GM12891 (cell line): ENCODE measurements at regions not wholly inside any gene's neighbourhood (a gene's known extent, or its start where the extent isn't known, plus 50 kb on each side); places are given as distances from the start of the nearest gene placed in this dataset.
"Not testable (repeated sequence)": the region's sequence is repeated elsewhere in the genome, so short reads cannot be mapped to it uniquely, and the experiment has no call there.

Experiments
- DNase-seq: peaks from one replicate; pipeline ENCODE4 v3.0.0; 2011; ENCODE audit warnings: low spot score; ENCODE audit not compliant: insufficient read length
- FAIRE-seq: peaks from 2 replicates; lab custom pipeline; 2011; peaks lifted over from hg19 to GRCh38; lab: Jason Lieb, UNC

DNA sequence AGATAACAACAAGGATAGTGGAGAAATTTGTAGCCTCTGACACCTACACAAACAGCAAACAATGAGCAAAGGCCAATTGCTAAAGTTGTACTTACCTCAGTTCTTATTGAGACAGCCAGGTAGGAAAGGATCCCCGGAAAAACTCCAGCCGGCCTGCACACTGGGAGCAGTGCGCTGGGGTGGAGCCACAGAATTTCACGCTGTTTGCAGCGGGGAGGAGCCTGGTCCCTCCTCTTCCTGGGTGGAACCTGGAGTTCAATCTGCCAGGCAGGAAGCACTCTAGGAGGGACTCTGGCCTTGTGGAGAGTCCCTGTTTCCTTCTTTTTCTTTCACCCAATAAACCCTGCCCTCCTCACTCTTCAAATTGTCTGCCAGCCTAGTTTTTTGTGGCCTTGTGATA lies 382.6 kb upstream of the TGIF2LX start:
- not testable (repeated sequence) for DNase-seq, FAIRE-seq

- not testable (repeated sequence) for DNase-seq
- peak; percentile 74 for FAIRE-seq
Measured at GRCh38 chrX:89557146-89557545, 364.6 kb upstream of the TGIF2LX start.

- FAIRE-seq, DNase-seq: not testable (repeated sequence)
Measured at GRCh38 chrX:89562079-89562478, 359.6 kb upstream of the TGIF2LX start.

GRCh38 chrX:89563107-89563506 lies 358.6 kb upstream of the TGIF2LX start:
- not testable (repeated sequence) for DNase-seq, FAIRE-seq

GRCh38 chrX:89567787-89568186 lies 353.9 kb upstream of the TGIF2LX start:
- not testable (repeated sequence) for FAIRE-seq, DNase-seq

- peak; percentile 38 for FAIRE-seq
- not testable (repeated sequence) for DNase-seq
Measured at GRCh38 chrX:89581868-89582267, 339.8 kb upstream of the TGIF2LX start.

GRCh38 chrX:89631858-89632257 lies 289.9 kb upstream of the TGIF2LX start:
- FAIRE-seq, DNase-seq: not testable (repeated sequence)

GRCh38 chrX:89635887-89636286 lies 285.8 kb upstream of the TGIF2LX start:
- DNase-seq, FAIRE-seq: not testable (repeated sequence)

DNA sequence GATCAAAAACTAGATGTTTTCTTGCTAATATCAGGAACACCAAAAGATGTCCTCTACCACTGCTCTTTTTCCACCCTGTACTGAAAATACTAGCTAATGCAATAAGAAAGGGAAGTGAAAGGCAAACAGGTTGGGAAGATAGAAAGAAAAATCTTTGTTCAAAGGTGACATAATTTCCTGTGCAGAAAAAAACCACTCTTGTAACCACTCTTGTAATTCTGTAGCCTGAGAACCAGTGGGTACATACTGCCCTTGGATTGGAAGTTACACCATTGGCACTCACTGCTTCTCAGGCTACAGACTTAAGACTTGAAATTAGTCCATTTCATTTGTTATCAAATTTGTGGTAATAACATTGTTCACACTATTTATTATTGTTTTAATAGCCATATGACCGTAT lies 263.0 kb upstream of the TGIF2LX start:
- FAIRE-seq: peak; percentile 82
- DNase-seq: not testable (repeated sequence)

DNA sequence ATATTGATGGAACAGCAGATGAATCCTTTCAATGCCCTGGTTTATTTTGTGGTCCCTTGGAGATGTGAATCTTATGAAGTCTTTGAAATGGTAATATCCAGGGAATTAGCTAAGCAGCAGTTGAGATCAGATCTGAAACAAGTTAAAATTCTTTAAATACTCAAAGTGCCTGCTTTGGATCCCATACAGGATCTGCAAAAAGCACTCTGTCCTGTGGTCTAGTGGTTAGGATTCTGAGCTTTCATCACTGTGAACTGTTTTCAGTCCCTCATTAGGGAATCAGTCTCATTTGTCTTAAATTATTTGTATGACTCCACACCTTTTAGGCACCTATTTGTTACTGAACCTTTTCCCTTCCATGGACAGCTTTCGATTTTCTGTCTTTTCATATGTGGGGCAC lies 215.2 kb upstream of the TGIF2LX start:
- DNase-seq, FAIRE-seq: not testable (repeated sequence)

GRCh38 chrX:89707363-89707927 lies 214.3 kb upstream of the TGIF2LX start:
- not testable (repeated sequence) for DNase-seq
- peak; percentile 57 for FAIRE-seq

DNA sequence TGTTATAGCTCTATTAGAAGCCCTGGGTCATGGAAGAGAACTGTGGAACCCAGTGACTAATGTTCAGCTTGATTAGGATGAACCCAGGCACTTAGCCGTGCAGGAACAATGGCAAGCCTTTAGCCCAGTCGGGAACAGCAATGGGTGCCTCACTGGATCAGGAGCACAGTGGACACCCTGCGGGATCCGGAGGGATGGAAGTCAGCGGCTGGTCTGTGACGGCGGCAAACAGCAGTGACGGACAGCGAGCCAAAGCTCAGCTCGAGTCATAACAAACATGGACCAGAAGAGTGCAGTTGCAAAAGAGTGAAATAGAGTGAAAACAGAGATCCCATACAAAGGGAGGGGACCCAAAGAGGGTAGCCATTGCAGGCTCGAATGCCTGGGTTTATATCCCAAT lies 187.3 kb upstream of the TGIF2LX start:
- FAIRE-seq, DNase-seq: not testable (repeated sequence)

- DNase-seq, FAIRE-seq: not testable (repeated sequence)
Measured at GRCh38 chrX:89756466-89756865, 165.2 kb upstream of the TGIF2LX start.

DNA sequence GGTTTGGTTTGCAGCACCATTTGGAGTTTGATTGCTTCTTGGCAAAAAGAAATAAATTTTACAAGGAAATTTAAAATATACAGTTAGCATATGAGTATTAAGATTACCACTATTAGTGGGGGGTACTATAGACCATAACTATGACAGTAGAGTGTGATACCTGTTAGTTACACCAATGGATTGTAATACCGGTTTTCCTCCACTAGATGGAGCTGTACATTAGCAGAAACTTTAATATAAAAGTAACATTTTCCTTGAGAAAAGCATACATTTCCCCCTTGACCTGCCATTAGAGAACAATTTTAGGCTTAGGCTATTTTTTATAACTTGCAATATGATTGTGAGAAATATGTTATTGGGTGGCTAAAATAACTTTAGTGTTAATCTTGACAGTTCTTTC lies 163.9 kb upstream of the TGIF2LX start:
- DNase-seq, FAIRE-seq: not testable (repeated sequence)

DNA sequence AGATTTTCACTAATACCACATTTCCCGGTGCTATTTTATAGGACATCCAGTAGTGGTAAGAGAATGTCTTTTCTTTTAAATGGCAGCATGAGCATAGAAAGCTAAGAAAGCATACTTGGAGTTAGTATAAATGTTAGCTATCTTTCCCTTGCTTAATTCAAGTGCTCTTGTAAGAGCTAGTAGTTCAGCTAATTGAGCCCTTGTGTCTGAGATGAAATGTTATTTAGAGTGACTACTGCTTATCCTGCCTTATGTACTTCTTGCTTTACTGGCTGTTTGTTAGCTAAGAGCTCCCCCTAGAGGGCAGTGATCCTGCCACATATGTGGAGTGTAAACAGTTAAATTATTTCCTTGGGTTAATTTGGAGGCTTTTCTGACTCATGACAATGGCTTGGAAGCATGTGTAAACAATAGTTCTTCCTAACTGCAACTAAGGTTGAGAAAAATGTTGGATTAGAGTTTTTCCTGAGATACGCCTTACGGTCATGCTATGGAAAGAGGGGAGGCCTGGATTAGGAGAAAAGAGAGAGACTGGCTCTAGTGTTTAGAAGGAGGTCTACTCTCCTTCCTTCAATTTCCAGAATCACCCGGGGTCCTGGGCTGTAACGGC lies 162.5 kb upstream of the TGIF2LX start:
- FAIRE-seq: peak; percentile 84
- not testable (repeated sequence) for DNase-seq

GRCh38 chrX:89771639-89772038 lies 150.1 kb upstream of the TGIF2LX start:
- not testable (repeated sequence) for DNase-seq, FAIRE-seq

DNA sequence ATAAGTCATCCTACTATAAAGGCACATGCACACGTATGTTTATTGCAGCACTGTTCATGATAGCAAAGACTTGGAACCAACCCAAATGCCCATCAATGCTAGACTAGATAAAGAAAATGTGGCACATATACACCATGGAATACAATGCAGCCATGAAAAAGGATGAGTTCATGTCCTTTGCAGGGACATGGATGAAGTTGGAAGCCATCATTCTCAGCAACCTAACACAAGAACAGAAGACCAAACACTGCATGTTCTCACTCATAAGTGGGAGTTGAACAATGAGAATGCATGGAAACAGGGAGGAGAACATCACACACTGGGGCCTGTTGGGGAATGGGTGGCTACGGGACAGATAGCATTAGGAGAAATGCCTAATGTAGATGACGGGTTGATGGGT lies 110.3 kb upstream of the TGIF2LX start:
- not testable (repeated sequence) for FAIRE-seq, DNase-seq

GRCh38 chrX:89839723-89840122 lies 82.0 kb upstream of the TGIF2LX start:
- not testable (repeated sequence) for DNase-seq
- FAIRE-seq: peak; percentile 50

- peak; percentile 86 for FAIRE-seq
- DNase-seq: not testable (repeated sequence)
Measured at GRCh38 chrX:89871662-89872061, 50.0 kb upstream of the TGIF2LX start.
